ENCODE measurements at regions not wholly inside any gene's neighbourhood (a gene's known extent, or its start where the extent isn't known, plus 50 kb on each side); places are given as distances from the start of the nearest gene placed in this dataset.

GRCh38 chr17:14805348-14805747 is 459.8 kb downstream of the PMP22 start:
- TF ChIP-seq, protein P1, sequence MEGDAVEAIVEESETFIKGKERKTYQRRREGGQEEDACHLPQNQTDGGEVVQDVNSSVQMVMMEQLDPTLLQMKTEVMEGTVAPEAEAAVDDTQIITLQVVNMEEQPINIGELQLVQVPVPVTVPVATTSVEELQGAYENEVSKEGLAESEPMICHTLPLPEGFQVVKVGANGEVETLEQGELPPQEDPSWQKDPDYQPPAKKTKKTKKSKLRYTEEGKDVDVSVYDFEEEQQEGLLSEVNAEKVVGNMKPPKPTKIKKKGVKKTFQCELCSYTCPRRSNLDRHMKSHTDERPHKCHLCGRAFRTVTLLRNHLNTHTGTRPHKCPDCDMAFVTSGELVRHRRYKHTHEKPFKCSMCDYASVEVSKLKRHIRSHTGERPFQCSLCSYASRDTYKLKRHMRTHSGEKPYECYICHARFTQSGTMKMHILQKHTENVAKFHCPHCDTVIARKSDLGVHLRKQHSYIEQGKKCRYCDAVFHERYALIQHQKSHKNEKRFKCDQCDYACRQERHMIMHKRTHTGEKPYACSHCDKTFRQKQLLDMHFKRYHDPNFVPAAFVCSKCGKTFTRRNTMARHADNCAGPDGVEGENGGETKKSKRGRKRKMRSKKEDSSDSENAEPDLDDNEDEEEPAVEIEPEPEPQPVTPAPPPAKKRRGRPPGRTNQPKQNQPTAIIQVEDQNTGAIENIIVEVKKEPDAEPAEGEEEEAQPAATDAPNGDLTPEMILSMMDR (IDR thresholded peaks at IDR 0.05), result no peak
- TF ChIP-seq POLR2A (IDR thresholded peaks at IDR 0.05) (no peak), POLR2AphosphoS5 (IDR thresholded peaks at IDR 0.05) (no peak)

All from breast epithelium (tissue), 3 donors.